GM18873 (cell line): ENCODE measurements at regions not wholly inside any gene's neighbourhood (a gene's known extent, or its start where the extent isn't known, plus 50 kb on each side); places are given as distances from the start of the nearest gene placed in this dataset.

Experiments
- ATAC-seq: cut with Tn5 transposase; IDR thresholded peaks from one replicate; pipeline ENCODE4 v1.9.1; 2021; ENCODE audit warnings: mild to moderate bottlenecking, moderate library complexity, moderate number of reproducible peaks; ENCODE audit not compliant: unreplicated experiment, low FRiP score

DNA sequence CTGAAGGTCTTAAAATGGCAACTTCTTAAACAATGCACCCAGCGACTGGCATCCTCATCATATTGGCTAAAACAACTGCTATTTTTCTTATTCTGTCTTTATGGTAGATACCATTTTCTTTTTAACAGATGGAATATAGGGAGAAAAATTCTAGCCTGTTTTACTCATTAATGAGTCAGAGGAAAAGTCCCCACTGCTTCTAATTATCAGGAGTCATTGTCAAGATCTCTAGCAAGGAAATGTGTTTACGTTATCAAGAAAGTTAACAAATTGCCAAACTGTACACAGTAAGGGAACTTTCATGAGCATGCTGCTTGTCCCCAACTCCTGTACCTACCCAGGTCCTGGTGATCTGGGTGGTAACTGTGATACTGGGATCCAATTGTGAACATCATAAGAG, 117.7 kb upstream of the KIAA1217 start:
- ATAC-seq = no peak

DNA sequence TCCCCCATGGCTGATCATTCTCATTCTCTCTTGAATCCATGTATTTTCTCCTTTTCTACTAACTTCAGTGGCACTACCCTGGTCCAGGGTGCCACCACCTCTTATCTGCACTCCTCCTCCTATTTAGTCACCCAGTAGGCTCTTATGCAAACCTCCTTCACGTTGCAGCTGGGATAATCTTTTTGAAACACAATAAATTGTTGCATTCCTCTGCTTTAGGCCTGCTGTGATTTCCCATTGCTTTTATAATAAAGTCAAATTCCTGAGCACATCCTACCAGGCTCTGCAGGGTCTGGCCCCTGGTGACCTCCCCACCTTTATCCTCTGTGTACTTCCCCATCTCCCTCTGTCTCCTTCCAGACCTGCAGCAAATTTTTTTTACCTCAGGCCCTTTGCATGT, 112.7 kb upstream of the KIAA1217 start:
- ATAC-seq = no peak

DNA sequence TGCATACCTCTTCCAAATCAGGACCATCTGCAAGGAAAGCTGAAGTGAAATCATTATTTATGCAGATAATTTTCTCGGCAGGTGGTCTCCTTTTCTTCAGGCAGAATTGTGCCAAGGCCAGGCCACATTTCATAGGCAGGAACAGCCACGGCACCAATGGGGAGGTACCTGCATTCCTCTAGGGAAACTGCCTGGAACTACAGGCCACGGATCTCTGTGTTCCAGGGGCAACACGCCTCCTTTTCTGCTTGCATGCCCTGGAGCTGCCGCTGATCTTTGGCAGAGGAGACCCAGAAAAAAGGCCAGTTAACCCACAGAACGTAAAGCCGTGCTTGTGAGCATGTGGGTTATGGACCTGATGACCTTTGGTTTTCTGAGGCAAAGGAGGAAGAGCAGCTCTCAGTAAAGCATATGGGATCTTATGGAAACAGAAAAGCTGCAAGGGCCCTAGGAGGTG, 111.2 kb upstream of the KIAA1217 start:
- no peak for ATAC-seq

- ATAC-seq = no peak
Observed at GRCh38 chr10:24104895-24105294, 104.0 kb upstream of the KIAA1217 start.

GRCh38 chr10:24113901-24114300, 95.0 kb upstream of the KIAA1217 start:
- ATAC-seq = no peak

DNA sequence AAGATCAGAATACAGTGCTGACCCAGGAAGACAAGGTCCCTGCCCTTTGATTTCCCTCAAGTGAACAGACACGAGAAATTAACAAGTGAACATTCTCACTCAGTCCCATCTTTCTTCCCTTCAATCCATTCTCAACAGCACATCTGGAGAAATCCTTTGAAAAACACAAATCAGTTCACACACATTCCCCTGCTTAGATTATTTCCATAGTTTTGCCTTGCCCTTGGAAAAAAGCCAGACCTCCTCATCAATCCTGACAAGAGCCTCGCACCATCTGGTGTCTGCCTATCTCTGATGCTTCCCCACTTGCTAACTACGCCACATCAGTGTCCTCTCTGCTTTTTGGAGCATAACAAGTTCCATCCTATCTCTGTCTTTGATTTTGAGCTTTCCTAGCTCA, 94.4 kb upstream of the KIAA1217 start:
- ATAC-seq = no peak

GRCh38 chr10:24115403-24115802, 93.5 kb upstream of the KIAA1217 start:
- no peak for ATAC-seq

DNA sequence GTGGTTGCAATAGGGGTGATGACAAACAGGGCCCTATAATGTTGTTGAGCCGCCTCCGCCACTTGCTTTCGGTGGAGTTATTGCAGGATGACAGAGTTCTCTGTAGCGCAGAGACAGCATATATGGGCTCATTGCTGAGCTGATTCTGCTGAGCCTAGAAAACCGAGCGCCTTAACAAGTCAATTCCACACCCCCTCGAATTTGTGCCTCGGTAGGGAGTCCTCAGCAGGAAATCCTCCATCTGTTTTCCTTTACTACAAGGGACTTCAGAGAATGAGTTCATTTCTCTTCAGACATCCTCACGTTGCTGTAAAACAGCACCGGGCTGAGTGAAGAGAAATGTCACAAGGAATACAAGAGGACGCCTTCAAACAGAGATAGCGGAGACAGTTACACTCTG, 90.7 kb upstream of the KIAA1217 start:
- ATAC-seq = no peak

GRCh38 chr10:24119896-24120295, 89.0 kb upstream of the KIAA1217 start:
- ATAC-seq = no peak

DNA sequence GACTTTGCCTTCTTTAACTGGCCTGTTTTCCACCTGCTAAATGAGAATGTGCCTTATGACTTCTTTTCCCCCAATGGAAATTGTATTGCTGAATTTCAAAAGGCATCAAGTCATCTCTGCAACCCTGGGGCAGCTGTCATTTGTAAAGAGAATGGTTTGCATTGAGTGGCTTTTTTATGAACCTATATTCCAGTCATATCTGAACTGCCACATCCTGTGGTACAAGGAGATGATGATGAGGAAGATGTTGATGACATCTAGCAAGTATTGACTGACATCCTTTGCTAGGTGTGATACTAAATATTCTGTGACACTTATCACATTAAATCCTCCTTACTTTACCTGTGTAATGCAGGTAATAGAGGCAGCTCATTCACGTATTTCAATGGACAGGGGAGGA, 88.3 kb upstream of the KIAA1217 start:
- no peak for ATAC-seq

- no peak for ATAC-seq
Observed at GRCh38 chr10:24127516-24127915, 81.4 kb upstream of the KIAA1217 start.

GRCh38 chr10:24128066-24128730, 80.7 kb upstream of the KIAA1217 start:
- no peak for ATAC-seq

DNA sequence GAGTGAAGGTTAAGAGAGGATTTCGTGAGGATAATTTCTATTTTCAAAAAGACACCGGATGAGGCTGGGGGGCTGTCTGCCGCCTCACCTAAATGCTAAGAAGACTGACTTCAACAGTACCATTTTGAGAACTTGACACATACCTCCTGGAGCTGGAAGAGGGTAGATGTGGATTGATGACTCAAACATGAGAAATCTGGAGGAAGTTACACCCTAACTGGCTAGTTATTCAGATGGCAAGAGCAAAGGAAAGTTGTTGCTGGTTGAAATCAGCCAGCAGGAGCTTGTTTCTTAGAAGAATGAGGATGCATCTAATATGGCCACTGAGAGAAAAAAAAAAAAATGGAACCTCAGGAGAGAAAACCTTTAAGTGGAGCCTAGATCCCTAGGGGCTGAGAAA, 76.2 kb upstream of the KIAA1217 start:
- ATAC-seq = no peak

- no peak for ATAC-seq
Observed at GRCh38 chr10:24133835-24134234, 75.1 kb upstream of the KIAA1217 start.

DNA sequence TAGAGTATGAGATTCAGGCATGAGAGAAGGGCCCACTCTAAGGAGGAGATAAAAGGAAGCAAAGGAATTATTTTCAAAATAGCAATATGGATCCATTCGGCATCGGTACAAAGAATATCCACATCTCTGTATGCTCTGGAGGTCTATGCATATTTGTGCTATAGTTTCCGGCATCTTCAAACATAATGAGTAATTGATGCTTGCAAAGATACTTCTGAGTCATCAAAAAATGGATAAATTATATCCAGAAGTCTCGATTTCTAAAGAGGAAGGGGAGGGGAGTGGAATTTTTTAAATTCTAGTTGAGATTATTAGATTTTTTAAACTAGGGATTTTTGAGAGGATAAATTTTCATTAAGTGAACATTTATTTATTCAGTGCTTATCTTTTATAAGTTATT, 72.9 kb upstream of the KIAA1217 start:
- no peak for ATAC-seq

- ATAC-seq = no peak
Observed at GRCh38 chr10:24147321-24147720, 61.6 kb upstream of the KIAA1217 start.

- ATAC-seq = no peak
Observed at GRCh38 chr10:24149640-24150039, 59.3 kb upstream of the KIAA1217 start.

- no peak for ATAC-seq
Observed at GRCh38 chr10:24150853-24151252, 58.1 kb upstream of the KIAA1217 start.

DNA sequence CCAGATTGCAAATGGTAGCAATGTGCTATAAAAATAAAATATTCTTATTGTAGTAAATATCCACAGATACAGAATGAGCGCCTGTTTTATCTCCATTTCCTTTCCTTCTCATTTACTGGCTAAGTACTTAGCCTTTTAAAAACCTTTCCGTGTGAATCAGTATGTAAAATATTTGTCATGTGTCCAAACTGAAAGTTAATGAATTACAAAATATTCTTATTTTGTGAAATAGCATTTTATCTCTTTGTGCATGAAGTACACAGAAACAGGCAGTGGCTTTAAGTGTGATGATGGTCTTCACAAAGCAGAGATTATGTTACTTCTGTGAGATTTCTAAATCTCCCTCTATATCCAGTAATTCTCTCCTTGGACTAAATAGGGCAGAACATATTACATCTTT, 56.7 kb upstream of the KIAA1217 start:
- no peak for ATAC-seq

- ATAC-seq = no peak
Observed at GRCh38 chr10:24153031-24153430, 55.9 kb upstream of the KIAA1217 start.

GRCh38 chr10:24153537-24153936, 55.4 kb upstream of the KIAA1217 start:
- ATAC-seq = no peak

DNA sequence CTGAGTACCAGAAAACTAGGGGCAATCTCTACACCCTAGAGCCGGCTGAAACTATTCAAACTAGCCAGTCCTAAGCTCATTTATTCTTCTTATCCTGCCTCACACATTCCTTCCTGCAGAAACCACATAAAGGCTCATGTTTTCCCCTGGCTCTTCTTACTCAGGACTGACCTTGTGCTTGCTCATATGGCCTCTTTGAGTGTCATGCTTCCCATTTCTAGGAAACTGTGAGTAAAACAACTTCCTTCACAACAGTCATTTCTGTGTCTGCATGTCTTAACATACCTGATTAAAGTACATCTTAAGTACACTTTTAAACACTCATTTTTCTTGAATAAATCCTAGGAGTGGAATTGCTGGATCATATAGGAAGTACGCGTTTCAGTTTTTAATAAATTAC, 52.3 kb upstream of the KIAA1217 start:
- ATAC-seq = no peak

GRCh38 chr10:24157567-24157966, 51.4 kb upstream of the KIAA1217 start:
- no peak for ATAC-seq
